ENCODE measurements at regions not wholly inside any gene's neighbourhood (a gene's known extent, or its start where the extent isn't known, plus 50 kb on each side); places are given as distances from the start of the nearest gene placed in this dataset.

GRCh38 chr22:31029276-31029675 is 51.8 kb upstream of the SMTN start:
- CTCF ChIA-PET = interaction anchor here in 1 of 2 donors (0.6 kb wide), 1 partner anchor 135 kb away, joined by 4 read pairs; no protein-coding TSS in a partner anchor
- H3K9me3 Mint-ChIP-seq = no peaks in the 10 kb centered on the region
- no peak for DNase-seq

More at GRCh38 chr22:31029276-31029675, 51.8 kb upstream of the SMTN start:
- no peak for ATAC-seq (replicated peaks in 1 of 4)
- Mint-ChIP-seq H3K27me3 (no peaks in the 10 kb centered on the region), H3K4me1 (no peaks in the 10 kb centered on the region), H3K4me3 (no peak overlapping the region), H3K27ac (no peak overlapping the region), H3K36me3 (no peaks in the 10 kb centered on the region)
- POLR2A ChIA-PET = no interaction called here
- no peaks in the 10 kb centered on the region for H3K9me3 ChIP-seq
- 87% methylated on average over 3 of the region's 5 CpGs for WGBS (ENCODE audit: insufficient coverage)
- no peak overlapping the region for H3K4me3 ChIP-seq (ENCODE audit: control insufficient read depth in 1 of 2, extremely low read depth in 1 of 2, low read length in 1 of 2)
- peaks cover 0 to 7% of the 10 kb centered on the region in 2 experiments for H3K27me3 ChIP-seq (replicated peaks in 1 of 2; ENCODE audit: control insufficient read depth in 2 of 2, extremely low read depth in 1 of 2, insufficient read depth in 2 of 2, low read length in 1 of 2)
- H3K27ac ChIP-seq (ENCODE audit: low read length) = no peak overlapping the region
- no peaks in the 10 kb centered on the region for H3K36me3 ChIP-seq (ENCODE audit: control insufficient read depth in 2 of 2, extremely low read depth in 1 of 2, insufficient read depth in 1 of 2, low read length in 1 of 2)
- no peaks in the 10 kb centered on the region for H3K4me1 ChIP-seq (ENCODE audit: control insufficient read depth in 1 of 2, extremely low read depth in 1 of 2, insufficient read depth in 2 of 2, low read length in 2 of 2)

Measured in T-cell (primary cell).